Endodermal cell (in vitro differentiated cells): ENCODE measurements at regions not wholly inside any gene's neighbourhood (a gene's known extent, or its start where the extent isn't known, plus 50 kb on each side); places are given as distances from the start of the nearest gene placed in this dataset.

Experiments used
- DNase-seq: peaks from one replicate; pipeline ENCODE4 v3.0.0-alpha.2; 2017
- H3K27ac ChIP-seq: 2 replicates; pipeline ENCODE4 v1.5.1; 2013; ENCODE audit warnings: mild to moderate bottlenecking, low read depth, low read length, moderate library complexity
- H3K27me3 ChIP-seq: 2 replicates; pipeline ENCODE4 v1.6.1; 2013; ENCODE audit warnings: mild to moderate bottlenecking, low read length, moderate library complexity; ENCODE audit not compliant: insufficient read depth, control insufficient read depth, poor library complexity, severe bottlenecking
- H3K36me3 ChIP-seq: 2 replicates; pipeline ENCODE4 v1.7.0; 2013; ENCODE audit warnings: mild to moderate bottlenecking, low read length, moderate library complexity; ENCODE audit not compliant: control insufficient read depth, insufficient read depth
- H3K4me1 ChIP-seq: one replicate; pipeline ENCODE4 v1.7.0; 2013; ENCODE audit warnings: low read length; ENCODE audit not compliant: control insufficient read depth, insufficient read depth
- H3K4me3 ChIP-seq: 2 replicates; pipeline ENCODE4 v1.5.1; 2013; ENCODE audit warnings: mild to moderate bottlenecking, low read length, moderate library complexity
- H3K9ac ChIP-seq: 2 replicates; pipeline ENCODE4 v1.6.1; 2013; ENCODE audit warnings: mild to moderate bottlenecking, low read length, moderate library complexity; ENCODE audit not compliant: poor library complexity, severe bottlenecking; ENCODE audit errors: extremely low read depth
- H3K9me3 ChIP-seq: 2 replicates; pipeline ENCODE4 v1.6.1; 2013; ENCODE audit warnings: mild to moderate bottlenecking, low read length, moderate library complexity; ENCODE audit not compliant: control insufficient read depth
- H3K27ac Mint-ChIP-seq: 2 replicates; pipeline ENCODE4 v1.8.0; 2020; ENCODE audit warnings: mixed read lengths
- H3K27me3 Mint-ChIP-seq: 2 replicates; pipeline ENCODE4 v1.8.0; 2021; ENCODE audit warnings: mild to moderate bottlenecking, mixed read lengths; ENCODE audit not compliant: insufficient read depth
- H3K36me3 Mint-ChIP-seq: 2 replicates; pipeline ENCODE4 v1.8.0; 2020; ENCODE audit warnings: low read depth, mixed read lengths
- H3K4me1 Mint-ChIP-seq: 2 replicates; pipeline ENCODE4 v1.8.0; 2020; ENCODE audit warnings: mixed read lengths
- H3K4me3 Mint-ChIP-seq: 2 replicates; pipeline ENCODE4 v1.8.0; 2020; ENCODE audit warnings: mild to moderate bottlenecking, moderate library complexity, mixed read lengths
- H3K9me3 Mint-ChIP-seq: 2 replicates; pipeline ENCODE4 v1.8.0; 2020; ENCODE audit warnings: mild to moderate bottlenecking, mixed read lengths
- CTCF ChIP-seq: fragments of 200-600 bp; sonication (generic); conservative IDR thresholded peaks from 2 replicates; pipeline ENCODE4 v1.5.0; 2021; ENCODE audit warnings: antibody characterized with exemption, mild to moderate bottlenecking
- WGBS, 2 experiments: methylation state at CpG; one replicate each; pipeline versions ENCODE4 v1.1.5 to v1.1.7; 2013; ENCODE audit warnings: missing lambda C conversion rate in 2 of 2, mixed read lengths in 1 of 2; ENCODE audit not compliant: insufficient coverage in 1 of 2, insufficient read length in 1 of 2; 5-methylcytosine and 5-hydroxymethylcytosine counted together

DNA sequence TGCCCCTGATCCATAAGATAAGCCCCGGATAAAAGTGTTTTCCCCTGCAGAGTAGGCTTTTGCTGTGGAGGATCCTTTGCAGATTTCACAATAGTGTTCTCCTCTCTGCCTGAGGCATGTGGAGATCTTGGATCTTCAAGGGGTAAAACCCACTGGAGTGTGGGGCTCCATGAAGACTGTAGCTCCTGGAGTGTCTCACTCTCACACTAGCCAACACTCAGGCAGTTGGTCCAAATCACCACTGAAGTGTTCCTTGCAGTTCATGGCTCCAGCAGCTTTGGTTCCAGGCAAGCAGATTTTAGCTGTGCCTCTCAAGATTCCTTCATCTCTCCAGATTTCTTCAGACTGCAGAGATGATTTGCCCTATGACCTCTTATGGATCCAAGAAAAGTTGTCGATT lies 665.3 kb downstream of the TNS3 start:
- Histone ChIP-seq H3K36me3 (no peaks in the 10 kb centered on the region), H3K9ac (no peak overlapping the region), H3K27me3 (no peaks in the 10 kb centered on the region), H3K4me3 (no peak overlapping the region), H3K27ac (no peak overlapping the region), H3K4me1 (no peaks in the 10 kb centered on the region), H3K9me3 (peaks cover 6% of the 10 kb centered on the region)
- TF ChIP-seq CTCF = no peak
- Mint-ChIP-seq H3K9me3 (no peaks in the 10 kb centered on the region), H3K27me3 (no peaks in the 10 kb centered on the region), H3K27ac (no peak overlapping the region), H3K4me3 (no peak overlapping the region), H3K4me1 (peaks cover 8% of the 10 kb centered on the region), H3K36me3 (no peaks in the 10 kb centered on the region)
- DNase-seq = no peak
- 80 to 83% methylated on average over 2 of the region's 2 CpGs for WGBS, 2 experiments

- H3K27me3 Mint-ChIP-seq = no peaks in the 10 kb centered on the region
- no peak overlapping the region for H3K27ac Mint-ChIP-seq
- Histone ChIP-seq H3K36me3 (no peaks in the 10 kb centered on the region), H3K9me3 (peaks cover 6% of the 10 kb centered on the region), H3K4me3 (no peak overlapping the region), H3K4me1 (no peaks in the 10 kb centered on the region), H3K27me3 (no peaks in the 10 kb centered on the region), H3K9ac (no peak overlapping the region), H3K27ac (no peak overlapping the region)
- no CpG with 5 or more reads among the region's 2 CpGs for WGBS, 2 experiments
- no peaks in the 10 kb centered on the region for H3K9me3 Mint-ChIP-seq
- no peaks in the 10 kb centered on the region for H3K36me3 Mint-ChIP-seq
- no peak overlapping the region for H3K4me3 Mint-ChIP-seq
- H3K4me1 Mint-ChIP-seq = peaks cover 8% of the 10 kb centered on the region
- no peak for DNase-seq
- no peak for TF ChIP-seq CTCF
Measured at GRCh38 chr7:46912692-46913091, 669.2 kb downstream of the TNS3 start.

- no peaks in the 10 kb centered on the region for H3K27me3 ChIP-seq
- no peak for TF ChIP-seq CTCF
- no peaks in the 10 kb centered on the region for H3K36me3 ChIP-seq
- DNase-seq = no peak
- no peaks in the 10 kb centered on the region for H3K9me3 ChIP-seq
- 90 to 100% methylated on average over 2 to 7 of the region's 7 CpGs for WGBS, 2 experiments
- Mint-ChIP-seq H3K36me3 (no peaks in the 10 kb centered on the region), H3K4me3 (no peak overlapping the region), H3K9me3 (no peaks in the 10 kb centered on the region), H3K27ac (no peak overlapping the region), H3K27me3 (no peaks in the 10 kb centered on the region), H3K4me1 (no peaks in the 10 kb centered on the region)
- H3K4me3 ChIP-seq = no peak overlapping the region
- no peak overlapping the region for H3K27ac ChIP-seq
- H3K9ac ChIP-seq = no peak overlapping the region
- H3K4me1 ChIP-seq = no peaks in the 10 kb centered on the region
Measured at GRCh38 chr7:46909601-46910051, 672.3 kb downstream of the TNS3 start.
